Liver (tissue), 8 donors: ENCODE measurements at regions not wholly inside any gene's neighbourhood (a gene's known extent, or its start where the extent isn't known, plus 50 kb on each side); places are given as distances from the start of the nearest gene placed in this dataset.

Experiments used
- DNase-seq: peaks from one replicate; pipeline ENCODE4 v3.0.0-alpha.2; 2017; ENCODE audit warnings: low spot score
- H3K27ac ChIP-seq, 2 donors: one replicate each; pipeline ENCODE4 v1.7.0; 2013; ENCODE audit warnings: inconsistent platforms in 2 of 2, low read length in 2 of 2, control low read depth in 1 of 2, low read depth in 1 of 2, mild to moderate bottlenecking in 1 of 2
- H3K27me3 ChIP-seq, 4 donors: one replicate each; pipeline versions ENCODE4 v1.6.1 to v1.7.0; 2013; ENCODE audit warnings: low read length in 3 of 4, inconsistent platforms in 1 of 4, mild to moderate bottlenecking in 1 of 4, moderate library complexity in 1 of 4; ENCODE audit not compliant: control insufficient read depth in 4 of 4, insufficient read depth in 4 of 4
- H3K36me3 ChIP-seq, 4 donors: one replicate each; pipeline versions ENCODE4 v1.6.1 to v1.7.0; 2013; ENCODE audit warnings: low read length in 3 of 4, mild to moderate bottlenecking in 3 of 4, low read depth in 1 of 4, moderate library complexity in 1 of 4; ENCODE audit not compliant: control insufficient read depth in 4 of 4, insufficient read depth in 3 of 4
- H3K4me1 ChIP-seq, 4 donors: one replicate each; pipeline versions ENCODE4 v1.6.1 to v1.7.0; 2013; ENCODE audit warnings: low read length in 3 of 4, mild to moderate bottlenecking in 3 of 4, moderate library complexity in 1 of 4; ENCODE audit not compliant: control insufficient read depth in 4 of 4, insufficient read depth in 4 of 4
- H3K4me3 ChIP-seq, 3 donors: one replicate each; pipeline versions ENCODE4 v1.6.1 to v1.7.0; 2013; ENCODE audit warnings: low read length in 3 of 3, control low read depth in 1 of 3, low read depth in 1 of 3, mild to moderate bottlenecking in 1 of 3
- H3K9ac ChIP-seq, 2 donors: one replicate each; pipeline ENCODE4 v1.7.0; 2013; ENCODE audit warnings: low read length in 2 of 2, mild to moderate bottlenecking in 2 of 2, moderate library complexity in 2 of 2, control low read depth in 1 of 2, low read depth in 1 of 2
- H3K9me3 ChIP-seq, 4 donors: one replicate each; pipeline versions ENCODE4 v1.6.1 to v1.7.0; 2013; ENCODE audit warnings: low read length in 3 of 4; ENCODE audit not compliant: control insufficient read depth in 4 of 4
- ATF3 ChIP-seq: IDR thresholded peaks from 2 replicates; pipeline ENCODE4 v1.6.1; 2016; ENCODE audit warnings: antibody characterized with exemption
- EGR1 ChIP-seq, 2 donors: IDR thresholded peaks; 2 replicates each; pipeline ENCODE4 v1.6.1; 2016 to 2018; ENCODE audit warnings: antibody characterized with exemption in 2 of 2, low read depth in 2 of 2
- FOXA1 ChIP-seq: IDR thresholded peaks from 2 replicates; pipeline ENCODE4 v1.6.1; 2016; ENCODE audit warnings: antibody characterized with exemption
- FOXA2 ChIP-seq: IDR thresholded peaks from 2 replicates; pipeline ENCODE4 v1.6.1; 2016; ENCODE audit warnings: antibody characterized with exemption
- GABPA ChIP-seq, 2 donors: IDR thresholded peaks in 1 of 2; conservative IDR thresholded peaks in 1 of 2; 2 replicates each; pipeline ENCODE4 v1.6.1; 2016; ENCODE audit warnings: antibody characterized with exemption in 2 of 2, mild to moderate bottlenecking in 1 of 2, moderate library complexity in 1 of 2
- HNF4A ChIP-seq, 2 donors: conservative IDR thresholded peaks; 2 replicates each; pipeline ENCODE4 v1.6.1; 2016; ENCODE audit warnings: antibody characterized with exemption in 2 of 2, mild to moderate bottlenecking in 2 of 2
- HNF4G ChIP-seq: IDR thresholded peaks from 2 replicates; pipeline ENCODE4 v1.6.1; 2016; ENCODE audit warnings: antibody characterized with exemption
- JUND ChIP-seq, 2 donors: IDR thresholded peaks; 2 replicates each; pipeline ENCODE4 v1.6.1; 2016; ENCODE audit warnings: antibody characterized with exemption in 2 of 2
- NR2F2 ChIP-seq: IDR thresholded peaks from 2 replicates; pipeline ENCODE4 v1.6.1; 2016; ENCODE audit warnings: antibody characterized with exemption
- RAD21 ChIP-seq, 2 donors: IDR thresholded peaks; 2 replicates each; pipeline ENCODE4 v1.6.1; 2016; ENCODE audit warnings: antibody characterized with exemption in 2 of 2, mild to moderate bottlenecking in 2 of 2
- RXRA ChIP-seq, 2 donors: IDR thresholded peaks; 2 replicates each; pipeline ENCODE4 v1.6.1; 2017 to 2018; ENCODE audit warnings: antibody characterized with exemption in 2 of 2, mild to moderate bottlenecking in 1 of 2
- SP1 ChIP-seq: IDR thresholded peaks from 2 replicates; pipeline ENCODE4 v1.6.1; 2018; ENCODE audit warnings: antibody characterized with exemption, mild to moderate bottlenecking
- TAF1 ChIP-seq: conservative IDR thresholded peaks from 2 replicates; pipeline ENCODE4 v1.6.1; 2016; ENCODE audit warnings: antibody characterized with exemption, mild to moderate bottlenecking
- YY1 ChIP-seq: IDR thresholded peaks from 2 replicates; pipeline ENCODE4 v1.6.1; 2016; ENCODE audit warnings: antibody characterized with exemption, mild to moderate bottlenecking
- WGBS: extraction: QIAGEN DNeasy Blood & Tissue Kit; methylation state at CpG from one replicate; pipeline ENCODE4 v1.1.7; 2013; 5-methylcytosine and 5-hydroxymethylcytosine counted together
- TF ChIP-seq, protein P1 (sequence below): IDR thresholded peaks from 2 replicates; pipeline ENCODE4 v1.6.1; 2016; ENCODE audit warnings: antibody characterized with exemption
- TF ChIP-seq, protein P2 (sequence below): IDR thresholded peaks from 2 replicates; pipeline ENCODE4 v1.6.1; 2016; ENCODE audit warnings: antibody characterized with exemption, mild to moderate bottlenecking
- TF ChIP-seq, protein P3 (sequence below): IDR thresholded peaks from 2 replicates; pipeline ENCODE4 v1.6.1; 2016; ENCODE audit warnings: antibody characterized with exemption
- TF ChIP-seq, protein P4 (sequence below): fragments of 150-350 bp; IDR thresholded peaks from 2 replicates; pipeline ENCODE4 v1.5.1; 2017; ENCODE audit warnings: improper control_type of control experiment, low read depth, low read length; ENCODE audit not compliant: missing input control
- donor health status: healthy.
- donor health status: healthy.
- donor health status: healthy.
- donor health status: healthy.
- donor health status: healthy.

- WGBS: 92% methylated on average over 1 of the region's 1 CpG
- Histone ChIP-seq H3K27me3 (no peaks in the 10 kb centered on the region), H3K4me1 (no peaks in the 10 kb centered on the region), H3K27ac (no peak overlapping the region), H3K36me3 (no peaks in the 10 kb centered on the region), H3K9ac (no peak overlapping the region), H3K9me3 (no peaks in the 10 kb centered on the region), H3K4me3 (no peak overlapping the region)
- TF ChIP-seq NR2F2 (no peak), SP1 (no peak), RXRA (IDR thresholded peaks at IDR 0.05) (no peak), YY1 (no peak), EGR1 (IDR thresholded peaks at IDR 0.05; ENCODE audit: low read depth in 2 of 2) (no peak), HNF4A (conservative IDR thresholded peaks at IDR 0.05) (no peak), FOXA1 (no peak), GABPA (IDR thresholded peaks at IDR 0.05 in 1 of 2, conservative IDR thresholded peaks at IDR 0.05 in 1 of 2) (no peak), RAD21 (IDR thresholded peaks at IDR 0.05) (no peak), HNF4G (no peak), ATF3 (no peak), JUND (IDR thresholded peaks at IDR 0.05) (no peak), FOXA2 (no peak), TAF1 (no peak)
- TF ChIP-seq, protein P1, sequence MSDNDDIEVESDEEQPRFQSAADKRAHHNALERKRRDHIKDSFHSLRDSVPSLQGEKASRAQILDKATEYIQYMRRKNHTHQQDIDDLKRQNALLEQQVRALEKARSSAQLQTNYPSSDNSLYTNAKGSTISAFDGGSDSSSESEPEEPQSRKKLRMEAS: no peak
- TF ChIP-seq, protein P2, sequence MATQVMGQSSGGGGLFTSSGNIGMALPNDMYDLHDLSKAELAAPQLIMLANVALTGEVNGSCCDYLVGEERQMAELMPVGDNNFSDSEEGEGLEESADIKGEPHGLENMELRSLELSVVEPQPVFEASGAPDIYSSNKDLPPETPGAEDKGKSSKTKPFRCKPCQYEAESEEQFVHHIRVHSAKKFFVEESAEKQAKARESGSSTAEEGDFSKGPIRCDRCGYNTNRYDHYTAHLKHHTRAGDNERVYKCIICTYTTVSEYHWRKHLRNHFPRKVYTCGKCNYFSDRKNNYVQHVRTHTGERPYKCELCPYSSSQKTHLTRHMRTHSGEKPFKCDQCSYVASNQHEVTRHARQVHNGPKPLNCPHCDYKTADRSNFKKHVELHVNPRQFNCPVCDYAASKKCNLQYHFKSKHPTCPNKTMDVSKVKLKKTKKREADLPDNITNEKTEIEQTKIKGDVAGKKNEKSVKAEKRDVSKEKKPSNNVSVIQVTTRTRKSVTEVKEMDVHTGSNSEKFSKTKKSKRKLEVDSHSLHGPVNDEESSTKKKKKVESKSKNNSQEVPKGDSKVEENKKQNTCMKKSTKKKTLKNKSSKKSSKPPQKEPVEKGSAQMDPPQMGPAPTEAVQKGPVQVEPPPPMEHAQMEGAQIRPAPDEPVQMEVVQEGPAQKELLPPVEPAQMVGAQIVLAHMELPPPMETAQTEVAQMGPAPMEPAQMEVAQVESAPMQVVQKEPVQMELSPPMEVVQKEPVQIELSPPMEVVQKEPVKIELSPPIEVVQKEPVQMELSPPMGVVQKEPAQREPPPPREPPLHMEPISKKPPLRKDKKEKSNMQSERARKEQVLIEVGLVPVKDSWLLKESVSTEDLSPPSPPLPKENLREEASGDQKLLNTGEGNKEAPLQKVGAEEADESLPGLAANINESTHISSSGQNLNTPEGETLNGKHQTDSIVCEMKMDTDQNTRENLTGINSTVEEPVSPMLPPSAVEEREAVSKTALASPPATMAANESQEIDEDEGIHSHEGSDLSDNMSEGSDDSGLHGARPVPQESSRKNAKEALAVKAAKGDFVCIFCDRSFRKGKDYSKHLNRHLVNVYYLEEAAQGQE: no peak
- TF ChIP-seq, protein P3, sequence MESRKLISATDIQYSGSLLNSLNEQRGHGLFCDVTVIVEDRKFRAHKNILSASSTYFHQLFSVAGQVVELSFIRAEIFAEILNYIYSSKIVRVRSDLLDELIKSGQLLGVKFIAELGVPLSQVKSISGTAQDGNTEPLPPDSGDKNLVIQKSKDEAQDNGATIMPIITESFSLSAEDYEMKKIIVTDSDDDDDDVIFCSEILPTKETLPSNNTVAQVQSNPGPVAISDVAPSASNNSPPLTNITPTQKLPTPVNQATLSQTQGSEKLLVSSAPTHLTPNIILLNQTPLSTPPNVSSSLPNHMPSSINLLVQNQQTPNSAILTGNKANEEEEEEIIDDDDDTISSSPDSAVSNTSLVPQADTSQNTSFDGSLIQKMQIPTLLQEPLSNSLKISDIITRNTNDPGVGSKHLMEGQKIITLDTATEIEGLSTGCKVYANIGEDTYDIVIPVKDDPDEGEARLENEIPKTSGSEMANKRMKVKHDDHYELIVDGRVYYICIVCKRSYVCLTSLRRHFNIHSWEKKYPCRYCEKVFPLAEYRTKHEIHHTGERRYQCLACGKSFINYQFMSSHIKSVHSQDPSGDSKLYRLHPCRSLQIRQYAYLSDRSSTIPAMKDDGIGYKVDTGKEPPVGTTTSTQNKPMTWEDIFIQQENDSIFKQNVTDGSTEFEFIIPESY: no peak
- TF ChIP-seq, protein P4, sequence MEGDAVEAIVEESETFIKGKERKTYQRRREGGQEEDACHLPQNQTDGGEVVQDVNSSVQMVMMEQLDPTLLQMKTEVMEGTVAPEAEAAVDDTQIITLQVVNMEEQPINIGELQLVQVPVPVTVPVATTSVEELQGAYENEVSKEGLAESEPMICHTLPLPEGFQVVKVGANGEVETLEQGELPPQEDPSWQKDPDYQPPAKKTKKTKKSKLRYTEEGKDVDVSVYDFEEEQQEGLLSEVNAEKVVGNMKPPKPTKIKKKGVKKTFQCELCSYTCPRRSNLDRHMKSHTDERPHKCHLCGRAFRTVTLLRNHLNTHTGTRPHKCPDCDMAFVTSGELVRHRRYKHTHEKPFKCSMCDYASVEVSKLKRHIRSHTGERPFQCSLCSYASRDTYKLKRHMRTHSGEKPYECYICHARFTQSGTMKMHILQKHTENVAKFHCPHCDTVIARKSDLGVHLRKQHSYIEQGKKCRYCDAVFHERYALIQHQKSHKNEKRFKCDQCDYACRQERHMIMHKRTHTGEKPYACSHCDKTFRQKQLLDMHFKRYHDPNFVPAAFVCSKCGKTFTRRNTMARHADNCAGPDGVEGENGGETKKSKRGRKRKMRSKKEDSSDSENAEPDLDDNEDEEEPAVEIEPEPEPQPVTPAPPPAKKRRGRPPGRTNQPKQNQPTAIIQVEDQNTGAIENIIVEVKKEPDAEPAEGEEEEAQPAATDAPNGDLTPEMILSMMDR: no peak
- no peak for DNase-seq
These were observed 112.8 kb upstream of the HEY2 start for GRCh38 chr6:125636671-125637070.
